Activated T-helper 1 cell treated with anti-CD3 and anti-CD28 coated beads, Interleukin-2, amount 50 U/mL, for 16 hours (primary cell): ENCODE measurements at regions not wholly inside any gene's neighbourhood (a gene's known extent, or its start where the extent isn't known, plus 50 kb on each side); places are given as distances from the start of the nearest gene placed in this dataset.
"Not testable (repeated sequence)": the region's sequence is repeated elsewhere in the genome, so short reads cannot be mapped to it uniquely, and the experiment has no call there.

ENCODE experiments used
- DNase-seq, 2 donors: peaks; one replicate each; pipeline ENCODE4 v3.0.0-alpha.2; 2020; ENCODE audit warnings: low read depth in 1 of 2, low spot score in 1 of 2

GRCh38 chr1:208462761-208463160 is 218.6 kb upstream of the PLXNA2 start:
- DNase-seq: no peak

GRCh38 chr1:208465266-208465665 is 221.1 kb upstream of the PLXNA2 start:
- no peak for DNase-seq

GRCh38 chr1:208465786-208466590 is 221.8 kb upstream of the PLXNA2 start:
- DNase-seq: no peak

GRCh38 chr1:208467151-208467780 is 223.1 kb upstream of the PLXNA2 start:
- no peak for DNase-seq

GRCh38 chr1:208475449-208475848 is 231.3 kb upstream of the PLXNA2 start:
- no peak for DNase-seq

- no peak for DNase-seq
Observed at GRCh38 chr1:208475951-208476845, 232.0 kb upstream of the PLXNA2 start.

GRCh38 chr1:208476846-208477170 is 232.6 kb upstream of the PLXNA2 start:
- DNase-seq: no peak

- no peak for DNase-seq
Observed at GRCh38 chr1:208479435-208479834, 235.3 kb upstream of the PLXNA2 start.

- no peak for DNase-seq
Observed at GRCh38 chr1:208485512-208485911, 241.3 kb upstream of the PLXNA2 start.

GRCh38 chr1:208486677-208487076 is 242.5 kb upstream of the PLXNA2 start:
- DNase-seq: no peak

- not testable (repeated sequence) for DNase-seq
Observed at GRCh38 chr1:208488432-208488831, 244.2 kb upstream of the PLXNA2 start.

- no peak for DNase-seq
Observed at GRCh38 chr1:208496467-208497371, 252.5 kb upstream of the PLXNA2 start.

- no peak for DNase-seq
Observed at GRCh38 chr1:208497866-208498541, 253.8 kb upstream of the PLXNA2 start.

GRCh38 chr1:208499026-208499425 is 254.8 kb upstream of the PLXNA2 start:
- no peak for DNase-seq

GRCh38 chr1:208499601-208500000 is 255.4 kb upstream of the PLXNA2 start:
- DNase-seq: no peak

GRCh38 chr1:208500375-208500774 is 256.2 kb upstream of the PLXNA2 start:
- DNase-seq: no peak

GRCh38 chr1:208501542-208501941 is 257.4 kb upstream of the PLXNA2 start:
- DNase-seq: no peak

GRCh38 chr1:208503787-208504186 is 259.6 kb upstream of the PLXNA2 start:
- DNase-seq: no peak

- no peak for DNase-seq
Observed at GRCh38 chr1:208506812-208507211, 262.6 kb upstream of the PLXNA2 start.

- no peak for DNase-seq
Observed at GRCh38 chr1:208509072-208509471, 264.9 kb upstream of the PLXNA2 start.
